Activated T-helper 1 cell treated with anti-CD3 and anti-CD28 coated beads, Interleukin-12 subunit alpha, Interleukin-12 subunit beta, Interleukin-2, Interleukin-4 antibody, amounts not matched to agents 30 ng/mL and 10 ng/mL and 1 ng/mL, durations not matched to agents 14 hours and 24 hours and 36 hours (primary cell): ENCODE measurements at regions not wholly inside any gene's neighbourhood (a gene's known extent, or its start where the extent isn't known, plus 50 kb on each side); places are given as distances from the start of the nearest gene placed in this dataset.
"Not testable (repeated sequence)": the region's sequence is repeated elsewhere in the genome, so short reads cannot be mapped to it uniquely, and the experiment has no call there.

Source experiments
- DNase-seq: peaks from one replicate; pipeline ENCODE4 v3.0.0; 2021; ENCODE audit warnings: low spot score
- H3K27ac Mint-ChIP-seq: one replicate; pipeline ENCODE4 v1.8.0; 2021; ENCODE audit warnings: mild to moderate bottlenecking, mixed read lengths
- H3K27me3 Mint-ChIP-seq: one replicate; pipeline ENCODE4 v1.8.0; 2022; ENCODE audit warnings: mild to moderate bottlenecking, moderate library complexity, mixed read lengths; ENCODE audit not compliant: insufficient read depth
- H3K36me3 Mint-ChIP-seq: one replicate; pipeline ENCODE4 v1.8.0; 2021; ENCODE audit warnings: low read depth, mixed read lengths
- H3K4me1 Mint-ChIP-seq: one replicate; pipeline ENCODE4 v1.8.0; 2021; ENCODE audit warnings: low read depth, mixed read lengths
- H3K4me3 Mint-ChIP-seq: one replicate; pipeline ENCODE4 v1.8.0; 2021; ENCODE audit warnings: mild to moderate bottlenecking, moderate library complexity, mixed read lengths
- H3K9me3 Mint-ChIP-seq: one replicate; pipeline ENCODE4 v1.8.0; 2021; ENCODE audit warnings: mixed read lengths
- intact Hi-C: fragments of 100-400 bp; cut with micrococcal nuclease; formaldehyde crosslinking; loops from one replicate; pipeline ENCODE4 v1.15.1; 2024

GRCh38 chr13:58369936-58370335, 738.4 kb downstream of the PCDH17 start:
- Mint-ChIP-seq H3K9me3 (peaks cover 8% of the 10 kb centered on the region), H3K4me3 (no peak overlapping the region)
- intact Hi-C loops: no loop called here

GRCh38 chr13:58376349-58376748, 744.8 kb downstream of the PCDH17 start:
- Mint-ChIP-seq H3K27me3 (no peaks in the 10 kb centered on the region), H3K4me1 (no peaks in the 10 kb centered on the region), H3K36me3 (no peaks in the 10 kb centered on the region), H3K4me3 (no peak overlapping the region), H3K27ac (no peak overlapping the region), H3K9me3 (peaks cover 8% of the 10 kb centered on the region)
- no peak for DNase-seq
- intact Hi-C loops: no loop called here

More at GRCh38 chr13:58369936-58370335, 738.4 kb downstream of the PCDH17 start:
- H3K27ac Mint-ChIP-seq: no peak overlapping the region
- H3K4me1 Mint-ChIP-seq: no peaks in the 10 kb centered on the region
- no peaks in the 10 kb centered on the region for H3K27me3 Mint-ChIP-seq
- H3K36me3 Mint-ChIP-seq: no peaks in the 10 kb centered on the region
- no peak for DNase-seq

- no peak overlapping the region for H3K27ac Mint-ChIP-seq
- intact Hi-C loops: no loop called here
These were observed 745.2 kb downstream of the PCDH17 start for GRCh38 chr13:58376775-58377174.

GRCh38 chr13:58379221-58379620, 747.7 kb downstream of the PCDH17 start:
- DNase-seq: no peak
- no peak overlapping the region for H3K27ac Mint-ChIP-seq
- no peaks in the 10 kb centered on the region for H3K27me3 Mint-ChIP-seq
- no peaks in the 10 kb centered on the region for H3K36me3 Mint-ChIP-seq
- intact Hi-C loops: no loop called here
- H3K4me3 Mint-ChIP-seq: no peak overlapping the region
- no peaks in the 10 kb centered on the region for H3K4me1 Mint-ChIP-seq
- H3K9me3 Mint-ChIP-seq: peaks cover 4% of the 10 kb centered on the region

More at GRCh38 chr13:58376775-58377174, 745.2 kb downstream of the PCDH17 start:
- no peaks in the 10 kb centered on the region for H3K36me3 Mint-ChIP-seq
- H3K4me1 Mint-ChIP-seq: no peaks in the 10 kb centered on the region
- H3K4me3 Mint-ChIP-seq: no peak overlapping the region
- no peaks in the 10 kb centered on the region for H3K27me3 Mint-ChIP-seq
- peaks cover 8% of the 10 kb centered on the region for H3K9me3 Mint-ChIP-seq
- DNase-seq: no peak

- H3K9me3 Mint-ChIP-seq, H3K4me1 Mint-ChIP-seq, DNase-seq, H3K27me3 Mint-ChIP-seq, intact Hi-C loops, H3K27ac Mint-ChIP-seq, H3K4me3 Mint-ChIP-seq, H3K36me3 Mint-ChIP-seq: not testable (repeated sequence)
These were observed 753.8 kb downstream of the PCDH17 start for GRCh38 chr13:58385336-58385735.

GRCh38 chr13:58397596-58398387, 766.2 kb downstream of the PCDH17 start:
- H3K4me3 Mint-ChIP-seq: no peak overlapping the region
- no peaks in the 10 kb centered on the region for H3K36me3 Mint-ChIP-seq
- H3K27ac Mint-ChIP-seq: no peak overlapping the region
- H3K9me3 Mint-ChIP-seq: peaks cover 16% of the 10 kb centered on the region
- DNase-seq: no peak
- intact Hi-C loops: no loop called here
- no peaks in the 10 kb centered on the region for H3K27me3 Mint-ChIP-seq
- H3K4me1 Mint-ChIP-seq: no peaks in the 10 kb centered on the region

GRCh38 chr13:58399263-58399662, 767.7 kb downstream of the PCDH17 start:
- intact Hi-C loops: no loop called here
- Mint-ChIP-seq H3K27ac (no peak overlapping the region), H3K36me3 (no peaks in the 10 kb centered on the region), H3K27me3 (peaks cover 1% of the 10 kb centered on the region), H3K4me1 (no peaks in the 10 kb centered on the region), H3K9me3 (peaks cover 12% of the 10 kb centered on the region), H3K4me3 (no peak overlapping the region)
- no peak for DNase-seq

GRCh38 chr13:58406545-58406944, 775.0 kb downstream of the PCDH17 start:
- Mint-ChIP-seq H3K4me3 (no peak overlapping the region), H3K27ac (no peak overlapping the region), H3K36me3 (no peaks in the 10 kb centered on the region), H3K9me3 (peaks cover 6% of the 10 kb centered on the region), H3K27me3 (peaks cover 3% of the 10 kb centered on the region), H3K4me1 (no peaks in the 10 kb centered on the region)
- intact Hi-C loops: no loop called here
- no peak for DNase-seq

- no peaks in the 10 kb centered on the region for H3K27me3 Mint-ChIP-seq
- intact Hi-C loops: no loop called here
These were observed 798.4 kb downstream of the PCDH17 start for GRCh38 chr13:58429917-58430316.

GRCh38 chr13:58434943-58435342, 803.4 kb downstream of the PCDH17 start:
- H3K4me1 Mint-ChIP-seq: no peaks in the 10 kb centered on the region

More at GRCh38 chr13:58429917-58430316, 798.4 kb downstream of the PCDH17 start:
- H3K36me3 Mint-ChIP-seq: no peaks in the 10 kb centered on the region
- DNase-seq: no peak
- peaks cover 18% of the 10 kb centered on the region for H3K9me3 Mint-ChIP-seq
- H3K27ac Mint-ChIP-seq: no peak overlapping the region
- H3K4me1 Mint-ChIP-seq: no peaks in the 10 kb centered on the region
- H3K4me3 Mint-ChIP-seq: no peak overlapping the region

GRCh38 chr13:58437427-58437826, 805.9 kb downstream of the PCDH17 start:
- DNase-seq: no peak
- no peak overlapping the region for H3K27ac Mint-ChIP-seq
- H3K4me1 Mint-ChIP-seq: no peaks in the 10 kb centered on the region
- H3K4me3 Mint-ChIP-seq: no peak overlapping the region
- intact Hi-C loops: no loop called here
- no peaks in the 10 kb centered on the region for H3K27me3 Mint-ChIP-seq
- peaks cover 11% of the 10 kb centered on the region for H3K9me3 Mint-ChIP-seq
- H3K36me3 Mint-ChIP-seq: no peaks in the 10 kb centered on the region

More at GRCh38 chr13:58434943-58435342, 803.4 kb downstream of the PCDH17 start:
- Mint-ChIP-seq H3K36me3 (no peaks in the 10 kb centered on the region), H3K9me3 (peaks cover 14% of the 10 kb centered on the region), H3K4me3 (no peak overlapping the region), H3K27me3 (no peaks in the 10 kb centered on the region), H3K27ac (no peak overlapping the region)
- intact Hi-C loops: no loop called here
- DNase-seq: no peak

GRCh38 chr13:58446979-58447378, 815.4 kb downstream of the PCDH17 start:
- intact Hi-C loops: no loop called here
- H3K36me3 Mint-ChIP-seq: no peaks in the 10 kb centered on the region

GRCh38 chr13:58452123-58452623, 820.6 kb downstream of the PCDH17 start:
- Mint-ChIP-seq H3K36me3 (no peaks in the 10 kb centered on the region), H3K4me3 (no peak overlapping the region), H3K4me1 (no peaks in the 10 kb centered on the region), H3K27ac (no peak overlapping the region), H3K27me3 (no peaks in the 10 kb centered on the region), H3K9me3 (peaks cover 17% of the 10 kb centered on the region)
- intact Hi-C loops: no loop called here
- DNase-seq: no peak

More at GRCh38 chr13:58446979-58447378, 815.4 kb downstream of the PCDH17 start:
- H3K9me3 Mint-ChIP-seq: peaks cover 4% of the 10 kb centered on the region
- H3K27ac Mint-ChIP-seq: no peak overlapping the region
- H3K4me1 Mint-ChIP-seq: no peaks in the 10 kb centered on the region
- no peaks in the 10 kb centered on the region for H3K27me3 Mint-ChIP-seq
- H3K4me3 Mint-ChIP-seq: no peak overlapping the region
- DNase-seq: no peak
